NCI-H187 (cell line): ENCODE measurements at regions not wholly inside any gene's neighbourhood (a gene's known extent, or its start where the extent isn't known, plus 50 kb on each side); places are given as distances from the start of the nearest gene placed in this dataset.
"Not testable (repeated sequence)": the region's sequence is repeated elsewhere in the genome, so short reads cannot be mapped to it uniquely, and the experiment has no call there.

Source experiments
- DNase-seq, 2 experiments: peaks; one replicate each; lab custom pipeline; 2025; lab: John Stamatoyannopoulos, UW

DNA sequence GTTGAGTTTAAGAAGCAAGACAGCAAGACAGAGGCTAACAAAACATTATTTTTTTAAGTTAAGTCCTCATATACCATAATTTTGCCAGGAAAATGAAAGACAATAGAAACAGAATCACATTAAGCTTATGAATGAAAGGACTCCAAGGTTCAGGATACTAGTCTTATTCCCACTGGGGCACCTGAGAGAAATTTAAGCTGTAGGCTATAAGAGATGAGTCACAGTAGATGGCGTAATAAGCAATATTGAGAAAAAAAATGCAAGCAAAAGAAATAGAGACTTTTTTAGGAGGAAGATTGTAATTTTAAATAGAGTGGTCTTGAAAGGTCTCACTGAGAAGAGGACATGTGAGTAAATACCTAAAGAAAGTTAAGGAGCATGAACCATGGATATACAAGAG is 57.1 kb upstream of the KIF2B start:
- no peak for DNase-seq

- no peak for DNase-seq
Observed at GRCh38 chr17:53765129-53765528, 57.6 kb upstream of the KIF2B start.

DNA sequence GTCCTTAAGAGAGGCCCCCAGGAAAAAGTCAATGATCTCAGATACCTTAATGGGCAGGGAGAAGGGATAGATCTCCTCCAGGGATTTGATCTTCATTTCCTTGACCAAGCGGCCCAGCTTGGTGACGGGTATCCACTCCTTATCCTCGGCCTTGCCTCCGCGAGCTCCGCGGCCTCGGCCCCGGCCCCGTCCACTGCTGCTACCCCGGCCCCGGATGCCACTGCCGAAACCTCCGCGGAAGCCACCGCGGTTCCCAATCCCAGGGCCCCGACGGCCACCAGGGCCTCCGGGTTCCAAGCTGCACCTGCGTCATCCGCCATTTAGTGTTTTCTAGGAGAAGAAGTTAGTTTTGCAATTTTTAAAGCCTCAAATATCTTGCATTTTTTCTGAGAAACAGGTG is 65.2 kb upstream of the KIF2B start:
- DNase-seq = no peak

GRCh38 chr17:53757116-53757515 is 65.6 kb upstream of the KIF2B start:
- DNase-seq = not testable (repeated sequence)

GRCh38 chr17:53749178-53749577 is 73.5 kb upstream of the KIF2B start:
- no peak for DNase-seq

DNA sequence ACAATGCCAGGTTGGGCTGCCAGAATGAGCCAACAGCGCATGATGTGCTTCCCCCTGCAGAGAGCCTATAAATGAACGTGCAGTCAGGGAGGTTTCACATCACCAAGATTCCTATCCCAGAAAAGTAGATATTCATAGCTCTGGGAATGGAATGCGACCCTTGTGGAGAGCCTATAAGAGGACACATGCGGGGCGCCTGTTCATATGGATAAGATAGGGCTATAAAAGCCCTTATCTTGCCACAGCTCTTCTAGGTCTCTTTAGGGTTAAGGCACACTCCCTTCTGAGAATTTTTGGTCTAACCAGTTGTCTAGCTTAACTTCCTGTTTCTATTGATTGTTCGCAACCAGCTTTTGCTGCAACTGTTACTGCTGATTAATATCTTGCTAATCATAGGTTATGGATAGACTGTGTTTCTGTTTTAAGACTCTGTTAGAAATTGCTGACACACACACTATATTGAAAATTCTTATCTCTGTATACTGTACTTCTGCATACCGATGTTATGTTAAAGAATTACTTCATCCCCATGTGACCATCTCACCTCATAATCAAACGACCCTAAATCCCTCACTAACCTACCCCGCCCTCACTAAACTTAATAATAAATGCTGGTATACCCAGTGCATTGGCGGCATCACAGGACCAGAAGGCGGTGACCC is 74.4 kb upstream of the KIF2B start:
- DNase-seq = not testable (repeated sequence)

DNA sequence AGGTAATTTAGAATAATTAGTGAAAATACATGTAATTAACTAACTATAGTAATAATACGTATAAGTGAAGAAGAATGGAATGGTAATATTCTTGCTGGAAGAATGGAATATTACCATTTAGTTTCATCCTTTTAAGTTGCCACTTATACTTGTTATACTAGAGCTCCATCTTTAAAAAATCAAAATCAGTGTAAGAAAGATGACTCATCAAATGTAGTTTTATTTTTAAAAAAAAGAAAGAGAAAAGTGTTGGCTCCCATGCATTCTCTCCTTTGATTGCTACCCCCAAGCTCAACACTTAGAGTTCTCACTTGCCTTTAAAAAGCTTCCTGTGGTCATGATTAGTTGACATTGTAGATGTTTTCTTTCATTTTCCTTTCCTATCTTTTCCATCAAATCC is 82.4 kb upstream of the KIF2B start:
- no peak for DNase-seq

DNA sequence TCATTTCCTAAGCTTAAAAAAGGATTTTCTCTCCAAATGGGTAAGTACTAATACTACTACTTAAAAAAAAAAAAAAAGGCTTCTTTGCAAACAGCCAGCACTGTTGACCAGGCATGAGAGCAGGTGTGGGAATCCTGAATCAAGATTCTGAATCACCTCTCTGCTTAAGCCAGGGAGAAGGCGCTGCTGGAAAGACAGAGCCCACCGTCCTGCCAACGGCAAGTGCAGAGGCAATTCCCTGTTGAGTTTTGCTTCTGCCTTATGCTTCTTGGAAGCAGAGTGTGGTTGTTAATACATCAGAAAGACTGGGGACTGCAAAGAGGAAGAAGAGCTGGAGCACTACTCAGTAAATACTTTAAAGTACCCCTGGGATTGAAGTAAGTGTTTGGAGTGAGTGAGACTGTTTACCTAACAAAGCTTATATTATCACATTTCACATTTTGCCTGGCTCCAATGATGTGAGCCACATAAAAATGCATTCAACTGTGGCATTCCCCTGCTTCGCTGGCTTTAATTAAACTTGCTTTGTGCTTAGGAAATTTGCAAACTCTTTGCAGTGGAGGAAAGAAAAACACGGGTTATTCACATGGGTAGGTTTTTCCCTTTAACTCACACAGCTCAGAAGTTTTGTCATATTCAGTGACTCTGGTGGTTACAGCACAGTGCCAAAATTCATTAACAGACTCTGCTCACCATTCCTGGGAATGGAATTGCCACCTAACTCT is 86.0 kb upstream of the KIF2B start:
- DNase-seq = peak; percentile 43 to 70

DNA sequence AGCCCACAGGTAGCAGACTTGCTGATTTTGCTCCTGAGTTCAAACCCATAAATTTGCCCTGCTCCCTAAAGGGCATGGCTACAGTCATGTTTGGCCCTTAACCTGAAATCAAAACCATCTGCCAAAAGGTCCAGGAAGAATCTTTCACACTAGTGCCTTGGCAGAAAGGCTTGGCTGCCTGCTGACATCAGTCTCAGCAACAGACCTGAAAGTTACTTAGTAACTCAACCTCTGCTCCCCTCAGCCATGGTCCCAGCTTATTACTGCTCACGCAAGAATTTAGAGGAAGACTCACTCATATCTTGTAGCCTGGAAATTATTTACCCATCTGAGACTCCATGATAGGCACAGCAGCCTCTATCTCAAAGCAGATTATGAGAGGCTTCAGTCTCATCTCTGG is 98.0 kb upstream of the KIF2B start:
- DNase-seq = no peak

GRCh38 chr17:53722407-53722806 is 100.3 kb upstream of the KIF2B start:
- DNase-seq = no peak

- no peak for DNase-seq
Observed at GRCh38 chr17:53721101-53721500, 101.6 kb upstream of the KIF2B start.

GRCh38 chr17:53719229-53719628 is 103.5 kb upstream of the KIF2B start:
- no peak for DNase-seq

DNA sequence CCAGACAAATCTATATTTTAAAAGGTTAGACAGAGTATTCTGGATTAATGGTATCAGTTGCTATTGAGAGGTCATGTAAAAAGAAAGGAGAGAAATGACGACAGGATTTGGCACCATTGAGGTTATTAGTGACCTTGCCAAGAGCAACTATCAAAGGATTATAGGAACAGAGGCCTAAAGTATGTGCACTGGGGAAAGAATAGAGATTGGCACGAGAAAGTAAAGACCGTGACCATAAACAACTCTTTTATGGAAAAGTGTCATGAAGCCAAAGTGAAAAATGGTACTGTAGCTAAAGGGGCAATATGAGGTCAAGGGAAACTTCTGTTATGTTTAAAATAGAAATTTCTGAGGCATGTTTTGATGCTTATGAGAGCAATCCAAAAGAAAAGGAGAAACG is 115.2 kb upstream of the KIF2B start:
- DNase-seq = no peak

- no peak for DNase-seq
Observed at GRCh38 chr17:53696286-53696685, 126.4 kb upstream of the KIF2B start.

DNA sequence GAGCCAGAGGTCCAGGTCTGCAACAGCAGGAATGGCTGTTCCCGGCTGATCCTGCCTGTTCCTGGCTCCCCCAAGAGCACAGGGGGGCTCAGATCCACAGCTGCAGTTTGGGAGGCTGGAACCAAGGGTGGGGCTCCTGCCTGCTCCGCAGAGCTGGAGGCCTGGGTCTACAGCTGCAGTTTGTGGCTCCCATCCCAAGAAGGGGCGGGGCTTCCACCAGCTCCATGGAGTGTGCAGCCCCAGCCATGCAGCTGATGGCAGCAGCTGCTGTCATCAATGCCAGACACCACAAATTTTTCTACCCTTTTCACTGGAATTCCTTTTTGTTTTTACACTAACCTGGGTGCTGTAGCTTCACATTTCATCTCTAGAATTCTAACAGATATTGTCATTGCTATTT is 135.4 kb upstream of the KIF2B start:
- no peak for DNase-seq

DNA sequence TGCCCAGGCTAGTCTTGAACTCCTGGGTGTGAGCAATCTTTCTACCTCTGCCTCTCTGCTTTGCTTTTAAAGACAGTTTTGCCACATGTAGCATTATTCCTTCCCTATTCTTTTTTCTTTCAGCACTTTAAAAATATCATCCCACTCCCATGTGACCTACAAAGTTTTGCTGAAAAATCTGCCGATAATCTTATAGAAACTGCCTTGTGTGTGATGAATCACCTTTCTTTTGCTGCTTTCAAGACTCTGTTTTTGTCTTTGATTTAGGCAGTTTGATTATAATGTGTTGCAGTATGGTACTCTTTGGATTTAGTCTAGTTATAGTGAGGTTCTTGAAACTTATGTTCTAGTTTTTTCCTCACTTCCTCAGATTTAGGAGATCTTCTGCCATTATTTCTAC is 142.0 kb upstream of the KIF2B start:
- DNase-seq = no peak

GRCh38 chr17:53668854-53669253 is 153.9 kb upstream of the KIF2B start:
- no peak for DNase-seq

DNA sequence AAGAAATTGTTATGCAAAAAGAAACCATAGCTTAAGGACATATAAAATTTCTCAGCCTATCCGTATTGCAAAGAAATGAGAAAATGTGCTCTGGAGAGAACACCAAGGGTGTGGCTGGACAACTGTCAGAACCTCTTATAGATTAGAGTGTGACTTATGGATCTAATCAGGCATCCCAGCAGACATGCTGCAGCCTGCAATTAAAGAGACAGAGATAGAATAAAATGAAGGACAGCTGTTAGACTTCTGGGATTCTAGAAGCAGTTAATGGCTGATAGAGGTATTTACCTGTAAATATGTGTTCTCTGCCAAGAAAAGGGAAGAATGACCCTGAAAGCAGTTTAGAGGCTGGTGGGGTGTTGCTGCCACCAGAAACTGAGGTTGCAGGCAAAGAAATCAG is 160.1 kb upstream of the KIF2B start:
- no peak for DNase-seq

DNA sequence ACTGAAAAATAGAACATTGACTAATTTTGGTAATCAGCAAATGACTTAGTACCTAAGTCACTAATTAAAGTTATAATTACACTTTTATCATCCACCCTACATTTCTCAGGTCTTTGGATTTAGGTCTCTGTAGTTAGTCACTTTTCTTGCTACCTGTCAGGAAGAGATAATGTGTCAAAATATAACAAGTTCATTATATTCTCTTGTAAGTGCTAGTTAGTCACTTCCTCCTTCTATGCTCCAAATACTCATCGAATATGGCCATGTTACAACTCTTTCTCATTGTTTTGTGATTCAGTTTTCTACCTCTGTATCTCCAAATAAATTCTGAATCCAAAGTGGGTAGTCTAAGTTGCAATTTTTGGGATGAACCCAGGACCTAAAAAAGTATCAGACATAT is 163.5 kb upstream of the KIF2B start:
- no peak for DNase-seq

- no peak for DNase-seq
Observed at GRCh38 chr17:53655591-53655990, 167.1 kb upstream of the KIF2B start.

DNA sequence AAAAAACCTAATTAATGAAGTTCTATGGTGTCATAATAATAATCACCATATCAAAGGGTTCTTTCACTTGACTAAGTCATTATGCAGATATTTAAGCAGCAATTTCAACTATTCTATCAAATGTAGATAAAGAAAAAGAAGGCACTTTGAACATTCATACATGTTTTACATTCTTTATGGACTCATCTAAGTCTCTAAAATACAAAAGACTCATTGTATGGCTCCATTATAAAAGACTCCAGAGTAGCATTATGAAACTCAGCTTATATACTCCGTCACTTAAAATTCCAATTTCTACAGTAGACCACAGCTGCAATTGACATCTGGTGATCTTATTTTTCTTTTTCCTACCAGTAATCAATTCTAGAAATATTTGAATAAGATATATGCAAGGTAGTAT is 173.5 kb upstream of the KIF2B start:
- DNase-seq = no peak

DNA sequence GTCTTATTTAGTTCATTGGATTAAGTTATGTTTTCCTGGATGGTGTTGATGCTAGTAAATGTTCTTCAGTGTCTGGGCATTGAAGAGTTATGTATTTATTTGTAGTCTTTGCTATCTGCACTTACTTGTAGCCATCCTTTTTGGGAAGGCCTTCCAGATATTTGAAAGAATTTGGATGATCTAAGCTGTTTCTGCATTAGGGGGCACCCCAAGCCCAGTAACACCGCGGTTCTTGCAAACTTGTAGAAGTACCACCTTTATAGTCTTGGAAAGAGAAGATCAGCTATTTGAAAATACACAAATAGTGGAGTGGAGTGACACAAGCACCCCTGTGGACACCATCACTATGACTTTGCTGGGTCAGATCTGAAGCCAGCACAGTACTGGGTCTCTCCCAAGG is 175.9 kb upstream of the KIF2B start:
- no peak for DNase-seq

- DNase-seq = no peak
Observed at GRCh38 chr17:53640808-53641207, 181.9 kb upstream of the KIF2B start.

- DNase-seq = no peak
Observed at GRCh38 chr17:53635444-53635843, 187.3 kb upstream of the KIF2B start.
